Activated T-cell treated with anti-CD3 and anti-CD28 coated beads, Interleukin-2, amount 50 U/mL, for 72 hours (primary cell): ENCODE measurements at regions not wholly inside any gene's neighbourhood (a gene's known extent, or its start where the extent isn't known, plus 50 kb on each side); places are given as distances from the start of the nearest gene placed in this dataset.
"Not testable (repeated sequence)": the region's sequence is repeated elsewhere in the genome, so short reads cannot be mapped to it uniquely, and the experiment has no call there.

Experiments
- ATAC-seq, 2 donors: fragments of 150-1000 bp; cut with Tn5 transposase; replicated peaks in 1 of 2; 2 replicates each; pipeline ENCODE4 v1.10.0; 2021; ENCODE audit warnings: moderate library complexity in 2 of 2, mild to moderate bottlenecking in 1 of 2
- DNase-seq, 2 donors: peaks; one replicate each; pipeline ENCODE4 v3.0.0; 2021 to 2022; ENCODE audit warnings: mixed read lengths in 1 of 2
- H3K27ac Mint-ChIP-seq: one replicate; pipeline ENCODE4 v1.8.0; 2022; ENCODE audit warnings: mild to moderate bottlenecking, moderate library complexity, mixed read lengths
- H3K27me3 Mint-ChIP-seq: one replicate; pipeline ENCODE4 v1.8.0; 2022; ENCODE audit warnings: low read depth, mixed read lengths
- H3K36me3 Mint-ChIP-seq, 2 donors: one replicate each; pipeline ENCODE4 v1.8.0; 2022; ENCODE audit warnings: mixed read lengths in 2 of 2, mild to moderate bottlenecking in 1 of 2; ENCODE audit not compliant: insufficient read depth in 2 of 2
- H3K4me1 Mint-ChIP-seq: one replicate; pipeline ENCODE4 v1.8.0; 2022; ENCODE audit warnings: low read depth, mixed read lengths
- H3K4me3 Mint-ChIP-seq, 2 donors: one replicate each; pipeline ENCODE4 v1.8.0; 2022; ENCODE audit warnings: mild to moderate bottlenecking in 2 of 2, mixed read lengths in 2 of 2, moderate library complexity in 2 of 2
- H3K9me3 Mint-ChIP-seq, 2 donors: one replicate each; pipeline ENCODE4 v1.8.0; 2022; ENCODE audit warnings: mixed read lengths in 2 of 2

DNA sequence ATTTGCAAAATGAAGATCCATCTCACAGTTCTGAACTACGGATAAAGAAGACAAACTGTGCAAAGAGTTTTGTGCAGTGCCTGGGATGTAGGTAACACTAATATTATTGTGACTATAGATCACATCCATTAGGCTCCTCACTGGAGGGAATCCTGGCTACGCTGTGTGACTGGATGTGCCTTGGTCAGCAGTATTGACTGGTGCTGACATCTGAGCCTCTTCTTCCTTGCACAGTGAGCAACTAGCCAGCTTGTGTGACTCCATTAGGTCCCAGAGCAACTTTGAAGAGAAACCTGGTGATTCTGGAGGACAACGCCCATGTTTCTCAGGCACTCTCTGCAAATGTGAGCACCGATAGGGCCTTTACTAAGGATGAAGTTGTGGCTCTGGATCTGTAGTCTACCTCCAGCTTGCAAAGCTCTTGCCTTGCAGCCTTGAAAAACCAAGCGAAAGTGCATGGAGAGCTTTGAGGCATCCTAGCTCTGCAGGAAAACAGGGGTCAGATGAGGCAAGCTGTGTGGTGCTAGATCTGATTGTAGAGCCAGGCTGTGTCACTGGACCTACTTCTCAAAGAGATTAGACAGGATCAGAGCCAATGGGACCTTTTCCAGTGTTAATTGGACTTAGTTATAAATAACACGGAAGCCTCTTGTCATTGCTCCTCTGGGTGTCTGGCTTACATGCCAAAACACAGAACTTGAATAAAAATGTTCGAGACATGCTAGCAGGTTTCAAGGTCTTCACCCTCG lies 303.6 kb upstream of the LYZL1 start:
- no peaks in the 10 kb centered on the region for H3K36me3 Mint-ChIP-seq
- no peak overlapping the region for H3K27ac Mint-ChIP-seq
- H3K4me3 Mint-ChIP-seq = no peak overlapping the region
- H3K9me3 Mint-ChIP-seq = no peaks in the 10 kb centered on the region
- H3K27me3 Mint-ChIP-seq = peaks cover 32% of the 10 kb centered on the region
- no peaks in the 10 kb centered on the region for H3K4me1 Mint-ChIP-seq
- no peak for DNase-seq
- no peak for ATAC-seq

DNA sequence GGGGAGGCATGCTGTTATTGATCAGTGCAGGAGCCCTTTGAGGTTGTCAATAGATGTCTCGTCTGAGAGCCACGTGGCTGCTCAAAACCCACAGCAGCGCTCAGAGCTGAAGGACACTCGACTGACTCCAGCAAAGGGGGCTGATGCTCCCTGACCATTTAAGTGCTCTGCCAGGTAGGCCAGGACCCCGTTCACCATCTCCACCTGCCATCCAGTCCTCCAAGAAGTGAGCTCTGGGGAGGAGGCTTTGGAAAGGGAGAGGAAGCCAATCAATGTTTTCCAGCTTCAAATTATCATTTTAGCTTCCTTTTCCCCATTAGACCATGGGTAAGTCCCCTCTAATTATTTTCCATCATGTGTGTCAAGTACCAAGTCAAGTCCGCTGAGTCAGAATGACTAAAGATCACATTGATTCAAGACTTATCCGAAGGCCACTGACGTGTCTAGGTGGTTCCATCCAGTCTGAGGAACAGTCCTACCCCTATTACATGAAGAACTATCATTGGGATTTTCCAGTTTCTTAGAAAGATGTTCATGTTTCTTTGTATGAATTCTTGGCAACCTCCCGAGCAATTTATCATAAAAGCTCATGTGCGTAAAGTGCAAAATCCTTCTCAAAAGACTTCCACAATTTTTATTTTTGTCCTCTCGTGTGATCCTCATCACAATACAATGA lies 302.6 kb upstream of the LYZL1 start:
- no peaks in the 10 kb centered on the region for H3K36me3 Mint-ChIP-seq
- ATAC-seq (no peak), DNase-seq (no peak)
- peaks cover 32% of the 10 kb centered on the region for H3K27me3 Mint-ChIP-seq
- no peak overlapping the region for H3K27ac Mint-ChIP-seq
- H3K4me3 Mint-ChIP-seq = no peak overlapping the region
- no peaks in the 10 kb centered on the region for H3K4me1 Mint-ChIP-seq
- H3K9me3 Mint-ChIP-seq = no peaks in the 10 kb centered on the region

DNA sequence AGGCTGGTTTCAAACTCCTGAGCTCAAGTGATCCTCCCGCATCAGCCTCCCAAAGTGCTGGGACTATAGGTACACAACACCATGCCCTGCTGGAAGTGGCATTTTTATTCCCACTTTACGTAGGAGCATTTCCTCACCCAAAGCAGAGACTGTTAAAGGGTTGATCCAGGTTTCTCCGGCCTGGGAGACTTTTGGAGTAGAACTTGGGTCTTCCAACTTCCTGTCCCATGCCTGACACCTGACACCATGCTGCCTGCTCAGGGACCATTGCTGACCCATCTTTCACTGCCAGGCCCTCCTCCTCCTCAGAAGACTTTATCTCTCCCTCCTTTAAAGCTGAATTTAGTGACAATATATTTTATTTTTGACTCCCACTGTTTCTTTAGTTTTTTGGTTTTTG lies 302.0 kb upstream of the LYZL1 start:
- H3K27ac Mint-ChIP-seq = no peak overlapping the region
- H3K27me3 Mint-ChIP-seq = peaks cover 32% of the 10 kb centered on the region
- DNase-seq (no peak), ATAC-seq (no peak)
- H3K4me1 Mint-ChIP-seq = no peaks in the 10 kb centered on the region
- no peaks in the 10 kb centered on the region for H3K36me3 Mint-ChIP-seq
- no peaks in the 10 kb centered on the region for H3K9me3 Mint-ChIP-seq
- no peak overlapping the region for H3K4me3 Mint-ChIP-seq

DNA sequence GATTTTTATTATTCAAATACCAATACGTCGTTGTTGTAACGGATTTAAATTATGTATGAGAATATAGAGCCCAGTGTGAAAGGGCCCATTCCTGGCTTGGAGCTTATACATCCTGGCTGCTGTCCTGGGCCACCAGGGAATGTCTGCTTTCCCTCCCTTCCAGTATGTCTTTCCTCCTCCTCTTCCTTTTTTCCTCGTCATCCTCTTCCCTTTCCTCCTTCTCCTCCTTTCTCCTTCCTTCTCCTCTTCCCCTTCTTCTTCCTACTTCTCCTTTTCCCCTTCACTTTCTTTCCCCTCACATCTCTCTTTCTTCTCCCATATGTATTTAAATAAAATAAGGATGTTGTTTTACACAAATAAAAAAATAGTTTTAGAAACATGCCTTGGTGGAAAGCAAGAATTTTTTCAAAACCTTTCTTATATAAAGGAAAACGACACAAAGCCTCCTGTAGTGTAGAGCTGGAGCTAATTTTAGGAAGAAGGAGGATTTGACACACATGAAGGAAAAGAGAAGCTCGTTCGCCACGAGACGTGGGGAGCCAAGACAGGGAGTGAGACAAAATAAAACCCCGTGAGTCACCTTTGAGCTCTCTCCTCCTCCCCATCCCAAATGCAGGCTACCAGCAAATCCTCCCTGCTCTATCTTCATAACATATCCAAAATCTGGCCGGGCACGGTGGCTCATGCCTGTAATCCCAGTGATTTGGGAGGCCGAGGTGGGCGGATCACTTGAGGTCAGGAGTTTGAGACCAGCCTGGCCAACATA lies 301.1 kb upstream of the LYZL1 start:
- Mint-ChIP-seq H3K4me1 (no peaks in the 10 kb centered on the region), H3K27ac (no peak overlapping the region), H3K4me3 (no peak overlapping the region), H3K36me3 (no peaks in the 10 kb centered on the region), H3K9me3 (no peaks in the 10 kb centered on the region), H3K27me3 (peaks cover 26% of the 10 kb centered on the region)
- DNase-seq (no peak), ATAC-seq (no peak)

DNA sequence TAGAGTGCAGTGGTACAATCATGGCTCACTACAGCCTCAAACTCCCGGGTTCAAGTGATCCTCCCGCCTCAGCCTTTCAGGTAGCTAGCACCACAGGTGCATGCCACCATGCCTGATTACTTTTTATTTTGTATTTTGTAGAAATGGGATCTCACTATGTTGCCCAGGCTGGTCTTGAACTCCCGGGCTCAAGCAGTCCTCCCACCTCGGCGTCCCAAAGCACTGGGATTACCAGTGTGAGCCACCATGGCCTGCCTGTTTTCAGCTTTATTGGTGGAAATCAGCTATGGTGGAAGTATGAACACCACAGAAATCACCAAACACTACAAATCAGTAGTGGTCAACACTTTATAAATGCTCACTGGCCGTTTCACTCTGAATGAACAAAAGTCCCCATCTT lies 299.9 kb upstream of the LYZL1 start:
- ATAC-seq = no peak
- Mint-ChIP-seq H3K27me3 (peaks cover 14% of the 10 kb centered on the region), H3K36me3 (no peaks in the 10 kb centered on the region), H3K27ac (no peak overlapping the region), H3K4me1 (no peaks in the 10 kb centered on the region), H3K9me3 (no peaks in the 10 kb centered on the region), H3K4me3 (no peak overlapping the region)
- no peak for DNase-seq

DNA sequence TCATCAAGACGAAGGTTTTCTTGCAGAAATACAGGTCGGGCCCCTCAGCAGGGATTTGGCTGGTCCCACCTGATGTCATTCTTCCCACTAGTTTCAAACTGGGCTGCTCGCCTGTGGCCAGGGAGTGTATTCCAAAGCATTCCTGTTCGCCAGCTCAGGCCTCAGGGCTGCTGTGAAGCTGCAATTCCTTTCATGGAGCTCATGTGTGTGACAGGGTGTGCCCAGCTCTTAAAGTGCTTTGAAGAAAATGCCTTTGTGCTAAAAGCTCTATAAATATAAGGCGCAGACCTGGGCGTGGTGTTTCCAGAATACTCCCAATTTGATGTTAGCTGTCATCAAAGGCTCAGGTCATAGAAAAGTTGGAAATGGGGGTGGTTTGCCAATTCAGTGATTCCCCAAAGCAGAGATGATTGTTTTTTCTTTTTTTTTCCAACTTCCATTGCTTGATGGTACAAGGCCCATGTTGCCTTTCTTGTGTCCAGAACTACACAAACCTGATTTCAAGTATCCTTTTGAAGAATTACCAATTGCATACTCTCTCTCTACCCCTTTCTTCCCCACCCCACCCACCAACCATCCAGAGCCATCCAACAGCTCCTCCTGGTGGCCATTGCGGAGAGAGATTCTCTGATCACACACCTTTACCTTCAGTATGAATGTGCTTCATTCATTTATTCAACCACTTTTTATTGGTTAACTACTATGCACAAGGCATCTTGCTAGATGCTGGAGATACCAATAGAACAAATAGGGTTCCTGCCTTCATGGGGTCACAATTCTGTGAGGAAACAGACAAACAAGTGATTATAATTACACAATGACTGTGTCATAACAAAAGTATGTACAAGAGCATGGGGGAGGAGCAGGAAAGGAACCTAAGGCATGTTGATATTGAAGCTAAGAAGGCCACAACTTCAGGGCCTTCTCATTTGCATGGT lies 297.3 kb upstream of the LYZL1 start:
- Mint-ChIP-seq H3K27ac (no peak overlapping the region), H3K36me3 (no peaks in the 10 kb centered on the region), H3K4me3 (no peak overlapping the region), H3K27me3 (peaks cover 9% of the 10 kb centered on the region), H3K9me3 (no peaks in the 10 kb centered on the region), H3K4me1 (no peaks in the 10 kb centered on the region)
- ATAC-seq = peak in 1 of 2 donors; percentile 44
- DNase-seq = peak; percentile 45 to 53

DNA sequence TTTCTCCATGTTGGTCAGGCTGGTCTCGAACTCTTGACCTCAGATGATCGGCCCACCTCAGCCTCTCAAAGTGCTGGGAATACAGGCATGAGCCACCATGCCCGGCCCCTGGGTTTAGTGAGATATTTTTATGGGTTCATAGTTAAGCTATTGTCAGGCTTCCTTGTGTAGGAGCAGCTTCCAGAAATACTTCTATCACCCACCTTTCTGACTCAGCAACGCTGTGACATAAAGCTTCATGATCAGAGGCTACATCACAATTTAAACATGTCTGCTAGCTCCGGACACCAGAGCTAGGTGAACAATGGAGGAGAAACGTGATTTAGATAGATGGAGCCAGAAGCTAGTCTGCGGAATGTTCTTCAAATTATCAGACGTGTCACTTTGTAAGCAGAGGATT lies 295.8 kb upstream of the LYZL1 start:
- no peaks in the 10 kb centered on the region for H3K36me3 Mint-ChIP-seq
- no peak overlapping the region for H3K27ac Mint-ChIP-seq
- H3K4me3 Mint-ChIP-seq = no peak overlapping the region
- ATAC-seq (no peak), DNase-seq (no peak)
- H3K27me3 Mint-ChIP-seq = peaks cover under 1% of the 10 kb centered on the region
- no peaks in the 10 kb centered on the region for H3K9me3 Mint-ChIP-seq
- H3K4me1 Mint-ChIP-seq = no peaks in the 10 kb centered on the region

DNA sequence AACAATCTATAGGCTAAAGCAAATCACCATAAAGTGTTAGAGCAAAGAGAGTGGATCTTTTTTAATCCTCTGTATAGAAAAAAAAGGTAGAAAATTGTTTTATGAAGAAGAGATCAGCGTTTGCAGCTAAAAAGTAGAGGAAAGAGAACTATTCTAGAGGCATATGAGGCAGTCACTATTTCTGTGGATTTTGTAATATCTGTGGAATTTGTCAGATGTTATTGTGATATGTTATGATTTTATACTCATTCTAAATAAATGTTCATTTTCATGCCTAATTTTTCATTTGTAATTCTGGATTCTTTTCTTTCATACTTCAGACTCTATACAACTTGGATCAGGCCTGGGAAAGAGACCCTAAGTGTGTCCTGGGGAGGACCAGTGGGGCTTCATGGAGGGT lies 295.0 kb upstream of the LYZL1 start:
- Mint-ChIP-seq H3K27me3 (no peaks in the 10 kb centered on the region), H3K4me3 (no peak overlapping the region), H3K9me3 (no peaks in the 10 kb centered on the region), H3K4me1 (no peaks in the 10 kb centered on the region), H3K36me3 (no peaks in the 10 kb centered on the region), H3K27ac (no peak overlapping the region)
- ATAC-seq (no peak), DNase-seq (no peak)

DNA sequence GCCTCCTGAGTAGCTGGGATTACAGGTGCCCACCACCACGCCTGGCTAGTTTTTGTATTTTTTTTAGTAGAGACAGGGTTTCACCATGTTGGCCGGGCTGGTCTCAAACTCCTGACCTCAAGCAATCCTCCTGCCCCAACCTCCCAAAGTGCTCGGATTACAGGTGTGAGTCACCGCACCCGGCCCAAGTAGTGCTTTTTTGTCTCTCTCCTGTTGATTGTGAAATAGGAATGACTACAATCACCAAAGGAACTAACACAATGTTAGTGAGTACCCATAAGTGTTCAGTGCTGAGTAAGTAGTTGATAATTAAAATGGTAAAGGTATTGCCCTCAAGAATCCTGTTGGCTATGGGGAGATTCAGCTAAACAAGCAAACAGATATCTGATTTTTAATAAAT lies 294.1 kb upstream of the LYZL1 start:
- not testable (repeated sequence) for H3K36me3 Mint-ChIP-seq, ATAC-seq, H3K9me3 Mint-ChIP-seq, DNase-seq, H3K4me3 Mint-ChIP-seq, H3K27ac Mint-ChIP-seq, H3K27me3 Mint-ChIP-seq, H3K4me1 Mint-ChIP-seq

DNA sequence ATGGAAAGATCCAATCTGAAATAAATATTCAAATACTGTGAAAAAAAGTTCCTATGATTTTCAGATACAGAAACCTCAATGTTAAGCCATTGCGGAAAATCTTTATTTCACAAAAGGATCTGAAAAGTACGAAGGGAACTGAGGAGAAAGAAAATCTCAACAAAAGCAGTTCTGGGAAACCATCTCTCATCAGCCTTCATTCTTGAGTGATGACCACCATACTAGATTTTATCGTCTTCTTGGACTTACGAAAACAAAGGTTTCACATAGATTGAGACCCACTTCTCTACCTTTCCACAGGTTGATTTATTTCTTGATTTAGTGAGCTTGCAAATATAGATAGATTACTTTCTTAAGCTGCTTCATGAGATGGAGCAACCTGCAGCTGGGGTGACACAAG lies 293.4 kb upstream of the LYZL1 start:
- H3K4me3 Mint-ChIP-seq = no peak overlapping the region
- DNase-seq (no peak), ATAC-seq (no peak)
- H3K9me3 Mint-ChIP-seq = no peaks in the 10 kb centered on the region
- H3K27me3 Mint-ChIP-seq = no peaks in the 10 kb centered on the region
- no peak overlapping the region for H3K27ac Mint-ChIP-seq
- no peaks in the 10 kb centered on the region for H3K36me3 Mint-ChIP-seq
- no peaks in the 10 kb centered on the region for H3K4me1 Mint-ChIP-seq

DNA sequence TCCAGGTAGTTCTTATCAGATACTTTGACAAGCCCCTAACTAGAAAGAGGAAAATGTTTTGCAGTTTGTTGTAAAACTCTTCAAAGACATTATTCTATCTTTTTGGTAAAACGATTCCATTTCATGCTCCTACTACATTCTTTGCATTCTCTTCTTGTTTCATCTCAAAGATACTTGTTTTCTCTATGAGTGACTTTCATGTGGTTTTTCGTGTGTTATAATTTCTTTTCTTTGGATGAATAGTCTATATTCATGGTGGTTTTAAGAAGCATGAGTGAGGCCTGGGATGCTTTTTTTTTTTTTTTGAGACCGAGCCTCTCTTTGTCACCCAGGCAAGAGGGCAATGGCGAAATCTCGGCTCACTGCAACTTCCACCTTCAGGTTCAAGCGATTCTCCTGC lies 292.5 kb upstream of the LYZL1 start:
- Mint-ChIP-seq H3K4me1 (no peaks in the 10 kb centered on the region), H3K27me3 (no peaks in the 10 kb centered on the region), H3K4me3 (no peak overlapping the region), H3K9me3 (no peaks in the 10 kb centered on the region), H3K27ac (no peak overlapping the region), H3K36me3 (no peaks in the 10 kb centered on the region)
- no peak for DNase-seq
- ATAC-seq = no peak

DNA sequence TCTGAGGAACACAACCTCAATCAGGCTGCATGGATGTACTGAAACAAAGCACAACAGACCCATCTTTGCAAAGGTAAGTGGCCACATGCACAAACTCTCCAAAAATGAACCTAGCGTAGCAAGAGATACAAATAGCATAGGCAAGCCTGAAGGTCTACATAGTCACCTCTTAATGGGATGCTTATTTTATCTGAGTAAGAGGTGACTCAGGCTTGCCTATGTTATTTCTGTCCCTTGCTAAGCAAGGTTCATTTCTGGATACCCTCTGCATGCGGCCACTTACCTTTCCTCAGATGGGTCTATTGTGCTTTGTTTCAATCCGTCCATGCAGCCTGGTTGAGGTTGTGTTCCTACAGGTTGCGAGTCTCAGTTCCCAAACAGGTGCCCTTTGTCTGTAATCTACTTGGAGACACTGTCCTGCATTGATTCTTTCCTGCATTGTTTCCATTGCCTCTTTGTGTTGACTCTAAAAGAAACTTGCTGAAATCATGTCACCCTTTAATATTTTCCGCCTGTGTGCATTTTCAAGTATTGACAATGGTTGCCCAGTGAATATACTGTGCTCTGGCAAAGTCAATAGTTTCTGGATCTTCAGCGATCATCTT lies 291.8 kb upstream of the LYZL1 start:
- no peaks in the 10 kb centered on the region for H3K27me3 Mint-ChIP-seq
- no peak overlapping the region for H3K4me3 Mint-ChIP-seq
- no peaks in the 10 kb centered on the region for H3K4me1 Mint-ChIP-seq
- H3K36me3 Mint-ChIP-seq = no peaks in the 10 kb centered on the region
- DNase-seq (no peak), ATAC-seq (no peak)
- no peaks in the 10 kb centered on the region for H3K9me3 Mint-ChIP-seq
- H3K27ac Mint-ChIP-seq = no peak overlapping the region
